OCI-LY1 (cell line): ENCODE measurements at regions not wholly inside any gene's neighbourhood (a gene's known extent, or its start where the extent isn't known, plus 50 kb on each side); places are given as distances from the start of the nearest gene placed in this dataset.

Source experiments
- EZH2 ChIP-seq: fragments of 200-600 bp; sonication (generic), shearing (Covaris generic); IDR thresholded peaks from 2 replicates; pipeline ENCODE4 v1.8.0; 2017; ENCODE audit warnings: borderline replicate concordance, mixed run types, mild to moderate bottlenecking, antibody characterized with exemption, low read length, moderate library complexity, mixed read lengths
- TF ChIP-seq, protein P1 (sequence below): fragments of 200-600 bp; sonication (generic), shearing (Covaris generic); IDR thresholded peaks from 2 replicates; pipeline ENCODE4 v1.5.1; 2017; ENCODE audit warnings: mild to moderate bottlenecking, antibody characterized with exemption, low read length, moderate library complexity, mixed read lengths

- TF ChIP-seq, protein P1, sequence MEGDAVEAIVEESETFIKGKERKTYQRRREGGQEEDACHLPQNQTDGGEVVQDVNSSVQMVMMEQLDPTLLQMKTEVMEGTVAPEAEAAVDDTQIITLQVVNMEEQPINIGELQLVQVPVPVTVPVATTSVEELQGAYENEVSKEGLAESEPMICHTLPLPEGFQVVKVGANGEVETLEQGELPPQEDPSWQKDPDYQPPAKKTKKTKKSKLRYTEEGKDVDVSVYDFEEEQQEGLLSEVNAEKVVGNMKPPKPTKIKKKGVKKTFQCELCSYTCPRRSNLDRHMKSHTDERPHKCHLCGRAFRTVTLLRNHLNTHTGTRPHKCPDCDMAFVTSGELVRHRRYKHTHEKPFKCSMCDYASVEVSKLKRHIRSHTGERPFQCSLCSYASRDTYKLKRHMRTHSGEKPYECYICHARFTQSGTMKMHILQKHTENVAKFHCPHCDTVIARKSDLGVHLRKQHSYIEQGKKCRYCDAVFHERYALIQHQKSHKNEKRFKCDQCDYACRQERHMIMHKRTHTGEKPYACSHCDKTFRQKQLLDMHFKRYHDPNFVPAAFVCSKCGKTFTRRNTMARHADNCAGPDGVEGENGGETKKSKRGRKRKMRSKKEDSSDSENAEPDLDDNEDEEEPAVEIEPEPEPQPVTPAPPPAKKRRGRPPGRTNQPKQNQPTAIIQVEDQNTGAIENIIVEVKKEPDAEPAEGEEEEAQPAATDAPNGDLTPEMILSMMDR = no peak
- no peak for TF ChIP-seq EZH2
Observed at GRCh38 chr13:100986571-100986970, 312.0 kb upstream of the TMTC4 start.
